ENCODE measurements at regions not wholly inside any gene's neighbourhood (a gene's known extent, or its start where the extent isn't known, plus 50 kb on each side); places are given as distances from the start of the nearest gene placed in this dataset.
"Not testable (repeated sequence)": the region's sequence is repeated elsewhere in the genome, so short reads cannot be mapped to it uniquely, and the experiment has no call there.

DNA sequence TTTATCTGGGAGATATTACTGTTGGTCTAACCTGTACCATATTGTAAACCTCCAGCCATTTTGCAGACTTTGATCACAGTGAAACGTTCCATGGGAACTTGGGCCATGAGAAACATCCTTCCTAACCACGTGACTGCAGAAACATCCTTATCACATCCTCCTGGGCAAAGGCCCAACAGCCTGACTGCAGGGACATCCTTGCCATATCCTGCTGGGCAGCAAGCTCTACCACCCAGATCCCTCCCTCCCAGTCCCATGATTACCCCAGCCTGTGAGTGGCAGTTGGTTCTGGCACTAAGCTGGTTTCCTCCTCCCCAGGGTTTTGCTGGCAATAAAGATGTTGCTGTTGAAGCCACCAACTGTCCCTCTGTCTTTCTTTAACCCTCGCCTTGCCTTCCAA, 201.2 kb downstream of the POTEC start:
- in situ Hi-C loops (cut with MboI); H3K4me3 ChIP-seq; H3K9me3 ChIP-seq (replicated peaks; ENCODE audit: control insufficient read depth, insufficient read depth, low read depth, low read length); POLR2A ChIA-PET; DNase-seq (ENCODE audit: extremely low read depth in 1 of 4, low spot score in 3 of 4); H3K79me2 ChIP-seq (ENCODE audit: control insufficient read depth, insufficient read depth, low read length); ATAC-seq; H2AFZ ChIP-seq (ENCODE audit: low read depth, low read length); H3K9ac ChIP-seq (ENCODE audit: insufficient read depth in 1 of 2, low read depth in 2 of 2, low read length in 2 of 2); H3K36me3 ChIP-seq (ENCODE audit: control insufficient read depth, insufficient read depth, low read length); H3K9me1 ChIP-seq (ENCODE audit: control insufficient read depth, insufficient read depth, low read length); H3K4me2 ChIP-seq (ENCODE audit: insufficient read depth, low read length); H3K27ac ChIP-seq (ENCODE audit: extremely low read depth, low read depth, low read length); H3K27me3 ChIP-seq (ENCODE audit: control insufficient read depth in 2 of 2, insufficient read depth in 2 of 2, low read length in 2 of 2); intact Hi-C loops (cut with micrococcal nuclease); H3K4me1 ChIP-seq (replicated peaks in 1 of 2; ENCODE audit: control insufficient read depth in 2 of 2, insufficient read depth in 2 of 2, low read length in 2 of 2); FAIRE-seq; H4K20me1 ChIP-seq (replicated peaks; ENCODE audit: control insufficient read depth, insufficient read depth, low read length); BruUV-seq (replicated peaks); CTCF ChIA-PET (ENCODE audit: low intra/inter-chr PET ratio): not testable (repeated sequence)
- 7% methylated on average over 2 of the region's 3 CpGs for WGBS (ENCODE audit: insufficient coverage, low coverage, missing lambda C conversion rate)

GRCh38 chr18:14336017-14336416, 203.8 kb upstream of the ZNF519 start:
- WGBS (ENCODE audit: insufficient coverage, low coverage, missing lambda C conversion rate), result 3% methylated on average over 6 of the region's 6 CpGs
- ATAC-seq; H3K27me3 ChIP-seq (ENCODE audit: control insufficient read depth in 2 of 2, insufficient read depth in 2 of 2, low read length in 2 of 2); H3K9me1 ChIP-seq (ENCODE audit: control insufficient read depth, insufficient read depth, low read length); intact Hi-C loops (cut with micrococcal nuclease); DNase-seq (ENCODE audit: extremely low read depth in 1 of 4, low spot score in 3 of 4); H3K79me2 ChIP-seq (ENCODE audit: control insufficient read depth, insufficient read depth, low read length); H3K9me3 ChIP-seq (replicated peaks; ENCODE audit: control insufficient read depth, insufficient read depth, low read depth, low read length); H3K4me3 ChIP-seq; H3K4me2 ChIP-seq (ENCODE audit: insufficient read depth, low read length); BruUV-seq (replicated peaks); H3K9ac ChIP-seq (ENCODE audit: insufficient read depth in 1 of 2, low read depth in 2 of 2, low read length in 2 of 2); H4K20me1 ChIP-seq (replicated peaks; ENCODE audit: control insufficient read depth, insufficient read depth, low read length); in situ Hi-C loops (cut with MboI); H3K27ac ChIP-seq (ENCODE audit: extremely low read depth, low read depth, low read length); H2AFZ ChIP-seq (ENCODE audit: low read depth, low read length); FAIRE-seq; H3K4me1 ChIP-seq (replicated peaks in 1 of 2; ENCODE audit: control insufficient read depth in 2 of 2, insufficient read depth in 2 of 2, low read length in 2 of 2); CTCF ChIA-PET (ENCODE audit: low intra/inter-chr PET ratio); H3K36me3 ChIP-seq (ENCODE audit: control insufficient read depth, insufficient read depth, low read length); POLR2A ChIA-PET: not testable (repeated sequence)

GRCh38 chr18:14321217-14321616, 189.0 kb upstream of the ZNF519 start:
- 0% methylated on average over 4 of the region's 4 CpGs for WGBS (ENCODE audit: insufficient coverage, low coverage, missing lambda C conversion rate)
- intact Hi-C loops (cut with micrococcal nuclease); H3K27ac ChIP-seq (ENCODE audit: extremely low read depth, low read depth, low read length); H3K36me3 ChIP-seq (ENCODE audit: control insufficient read depth, insufficient read depth, low read length); H4K20me1 ChIP-seq (replicated peaks; ENCODE audit: control insufficient read depth, insufficient read depth, low read length); in situ Hi-C loops (cut with MboI); H3K27me3 ChIP-seq (ENCODE audit: control insufficient read depth in 2 of 2, insufficient read depth in 2 of 2, low read length in 2 of 2); FAIRE-seq; H3K4me2 ChIP-seq (ENCODE audit: insufficient read depth, low read length); BruUV-seq (replicated peaks); H3K4me1 ChIP-seq (replicated peaks in 1 of 2; ENCODE audit: control insufficient read depth in 2 of 2, insufficient read depth in 2 of 2, low read length in 2 of 2); H3K9me3 ChIP-seq (replicated peaks; ENCODE audit: control insufficient read depth, insufficient read depth, low read depth, low read length); CTCF ChIA-PET (ENCODE audit: low intra/inter-chr PET ratio); DNase-seq (ENCODE audit: extremely low read depth in 1 of 4, low spot score in 3 of 4); H3K9me1 ChIP-seq (ENCODE audit: control insufficient read depth, insufficient read depth, low read length); POLR2A ChIA-PET; H3K4me3 ChIP-seq; H3K9ac ChIP-seq (ENCODE audit: insufficient read depth in 1 of 2, low read depth in 2 of 2, low read length in 2 of 2); H3K79me2 ChIP-seq (ENCODE audit: control insufficient read depth, insufficient read depth, low read length); H2AFZ ChIP-seq (ENCODE audit: low read depth, low read length); ATAC-seq: not testable (repeated sequence)

DNA sequence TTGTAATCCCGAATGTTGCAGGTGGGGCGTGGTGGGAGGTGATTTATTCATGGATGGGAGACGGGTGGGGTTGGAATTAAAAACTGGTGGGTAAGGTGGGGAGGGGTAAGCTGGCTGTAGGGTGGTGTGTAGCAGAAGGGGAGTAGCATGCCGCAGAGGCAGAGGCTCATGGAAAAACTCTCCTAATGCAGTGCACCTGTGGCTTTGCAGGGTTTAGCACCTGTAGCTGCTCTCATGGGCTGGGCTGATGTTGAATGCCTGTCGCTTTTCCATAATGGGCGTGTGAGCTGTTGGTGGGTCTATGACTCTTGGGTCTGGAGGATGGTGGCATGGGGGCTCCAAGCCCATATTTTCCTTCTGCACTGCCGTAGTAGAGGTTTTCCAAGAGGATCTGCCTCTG, 169.0 kb upstream of the ZNF519 start:
- intact Hi-C loops (cut with micrococcal nuclease), result not testable (repeated sequence)

More for the DNA sequence above, 169.0 kb upstream of the ZNF519 start:
- H3K36me3 ChIP-seq (ENCODE audit: control insufficient read depth, insufficient read depth, low read length); H3K9me1 ChIP-seq (ENCODE audit: control insufficient read depth, insufficient read depth, low read length); in situ Hi-C loops (cut with MboI); H3K4me3 ChIP-seq; DNase-seq (ENCODE audit: extremely low read depth in 1 of 4, low spot score in 3 of 4); H3K4me1 ChIP-seq (replicated peaks in 1 of 2; ENCODE audit: control insufficient read depth in 2 of 2, insufficient read depth in 2 of 2, low read length in 2 of 2); CTCF ChIA-PET (ENCODE audit: low intra/inter-chr PET ratio); H3K4me2 ChIP-seq (ENCODE audit: insufficient read depth, low read length); ATAC-seq; BruUV-seq (replicated peaks); POLR2A ChIA-PET; H3K27ac ChIP-seq (ENCODE audit: extremely low read depth, low read depth, low read length); H3K9me3 ChIP-seq (replicated peaks; ENCODE audit: control insufficient read depth, insufficient read depth, low read depth, low read length); H3K79me2 ChIP-seq (ENCODE audit: control insufficient read depth, insufficient read depth, low read length); H2AFZ ChIP-seq (ENCODE audit: low read depth, low read length); FAIRE-seq; H4K20me1 ChIP-seq (replicated peaks; ENCODE audit: control insufficient read depth, insufficient read depth, low read length); H3K27me3 ChIP-seq (ENCODE audit: control insufficient read depth in 2 of 2, insufficient read depth in 2 of 2, low read length in 2 of 2); H3K9ac ChIP-seq (ENCODE audit: insufficient read depth in 1 of 2, low read depth in 2 of 2, low read length in 2 of 2): not testable (repeated sequence)
- WGBS (ENCODE audit: insufficient coverage, low coverage, missing lambda C conversion rate), result 0% methylated on average over 5 of the region's 7 CpGs

All from K562 (cell line).